Cardiac muscle cell (in vitro differentiated cells and primary cell): ENCODE measurements at regions not wholly inside any gene's neighbourhood (a gene's known extent, or its start where the extent isn't known, plus 50 kb on each side); places are given as distances from the start of the nearest gene placed in this dataset.
A peak's percentile ranks its signal among the peaks of the same experiment; 100 is the strongest.

Experiments used
- DNase-seq, 2 donors: peaks; one replicate each; pipeline versions ENCODE4 v3.0.0 to v3.0.0-alpha.2; 2010 to 2017; ENCODE audit warnings: low read depth in 1 of 2, low spot score in 1 of 2
- H3K27ac ChIP-seq: fragments of 200-600 bp; sonication (generic); 2 replicates; pipeline ENCODE4 v1.5.1; 2016
- H3K27me3 ChIP-seq: fragments of 200-600 bp; sonication (generic); 2 replicates; pipeline ENCODE4 v1.6.0; 2016; ENCODE audit warnings: control low read depth
- H3K36me3 ChIP-seq: fragments of 200-600 bp; sonication (generic); 2 replicates; pipeline ENCODE4 v1.5.1; 2016; ENCODE audit warnings: control low read depth
- H3K4me1 ChIP-seq: fragments of 200-600 bp; sonication (generic); 2 replicates; pipeline ENCODE4 v1.8.1; 2017; ENCODE audit warnings: low read depth, mild to moderate bottlenecking, mixed run types
- H3K4me3 ChIP-seq: fragments of 200-600 bp; sonication (generic); 2 replicates; pipeline ENCODE4 v1.5.1; 2016; ENCODE audit warnings: mild to moderate bottlenecking
- H3K9me3 ChIP-seq: fragments of 200-600 bp; sonication (generic); 2 replicates; pipeline ENCODE4 v1.5.1; 2017; ENCODE audit warnings: low read depth, mild to moderate bottlenecking, control low read depth
- TF ChIP-seq, protein P1 (sequence below): IDR thresholded peaks from 2 replicates; pipeline ENCODE4 v1.5.1; 2012; ENCODE audit warnings: low read depth, mild to moderate bottlenecking, low read length

DNA sequence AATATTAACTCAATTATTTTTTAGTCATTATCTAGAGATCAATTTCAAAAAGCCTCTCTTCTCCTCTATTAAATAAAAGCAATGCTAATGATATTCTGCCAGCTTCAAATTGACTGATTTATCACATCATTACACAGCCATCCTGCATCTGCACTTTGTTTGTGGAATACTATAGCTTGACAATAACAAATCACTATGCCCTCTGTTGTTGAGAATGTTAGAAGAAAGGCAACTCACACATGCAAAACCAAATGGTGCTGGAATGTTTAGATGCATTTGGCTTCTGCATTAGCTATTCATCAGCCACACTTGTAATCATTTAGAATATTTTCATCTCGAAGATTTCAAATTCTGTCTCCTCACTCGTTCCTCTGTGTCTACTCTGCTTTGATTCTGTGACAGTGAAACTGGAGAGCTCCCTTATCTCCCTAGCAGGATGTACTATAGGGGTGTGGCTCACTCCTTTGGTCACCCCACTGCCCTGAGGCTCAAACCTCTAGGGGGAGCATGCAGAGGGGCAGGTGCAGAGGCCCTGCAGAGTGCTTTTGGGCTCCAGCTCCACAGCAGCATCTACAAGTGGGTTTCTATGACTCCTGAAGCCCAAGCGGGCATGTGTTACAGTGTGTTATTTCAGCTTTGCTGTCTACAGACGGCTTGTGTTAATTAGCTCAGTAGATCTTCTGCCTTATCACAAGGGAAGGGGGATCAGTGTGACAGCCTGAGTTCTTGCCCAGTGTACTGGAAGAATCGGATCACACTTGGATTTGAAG lies 454.1 kb upstream of the BCHE start:
- no peak overlapping the region for H3K4me3 ChIP-seq
- no peak overlapping the region for H3K27ac ChIP-seq
- no peak for DNase-seq
- H3K27me3 ChIP-seq: no peaks in the 10 kb centered on the region
- TF ChIP-seq, protein P1, sequence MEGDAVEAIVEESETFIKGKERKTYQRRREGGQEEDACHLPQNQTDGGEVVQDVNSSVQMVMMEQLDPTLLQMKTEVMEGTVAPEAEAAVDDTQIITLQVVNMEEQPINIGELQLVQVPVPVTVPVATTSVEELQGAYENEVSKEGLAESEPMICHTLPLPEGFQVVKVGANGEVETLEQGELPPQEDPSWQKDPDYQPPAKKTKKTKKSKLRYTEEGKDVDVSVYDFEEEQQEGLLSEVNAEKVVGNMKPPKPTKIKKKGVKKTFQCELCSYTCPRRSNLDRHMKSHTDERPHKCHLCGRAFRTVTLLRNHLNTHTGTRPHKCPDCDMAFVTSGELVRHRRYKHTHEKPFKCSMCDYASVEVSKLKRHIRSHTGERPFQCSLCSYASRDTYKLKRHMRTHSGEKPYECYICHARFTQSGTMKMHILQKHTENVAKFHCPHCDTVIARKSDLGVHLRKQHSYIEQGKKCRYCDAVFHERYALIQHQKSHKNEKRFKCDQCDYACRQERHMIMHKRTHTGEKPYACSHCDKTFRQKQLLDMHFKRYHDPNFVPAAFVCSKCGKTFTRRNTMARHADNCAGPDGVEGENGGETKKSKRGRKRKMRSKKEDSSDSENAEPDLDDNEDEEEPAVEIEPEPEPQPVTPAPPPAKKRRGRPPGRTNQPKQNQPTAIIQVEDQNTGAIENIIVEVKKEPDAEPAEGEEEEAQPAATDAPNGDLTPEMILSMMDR: no peak
- H3K9me3 ChIP-seq: no peaks in the 10 kb centered on the region
- H3K4me1 ChIP-seq: peaks cover 12% of the 10 kb centered on the region
- H3K36me3 ChIP-seq: no peaks in the 10 kb centered on the region

DNA sequence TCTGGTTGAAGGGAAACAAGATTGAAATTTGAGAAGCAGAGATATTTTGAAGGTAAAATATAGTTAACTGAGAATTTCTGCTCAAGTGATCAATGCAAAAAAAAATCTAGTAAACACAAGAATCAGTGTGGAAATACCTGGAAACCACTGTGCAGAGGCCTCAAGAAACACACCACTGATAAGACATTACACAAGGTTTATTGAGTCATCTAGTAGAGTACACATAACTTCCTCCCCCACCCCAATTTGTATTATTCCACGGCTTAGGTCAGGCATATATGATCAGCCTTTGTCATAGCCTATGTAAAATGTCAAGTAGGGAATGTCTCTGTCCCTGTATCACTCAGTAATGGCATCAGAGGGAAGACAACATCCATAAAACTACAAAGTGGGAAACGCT lies 447.8 kb upstream of the BCHE start:
- H3K4me3 ChIP-seq: no peak overlapping the region
- peak in 1 of 2 donors; percentile 43 for DNase-seq

DNA sequence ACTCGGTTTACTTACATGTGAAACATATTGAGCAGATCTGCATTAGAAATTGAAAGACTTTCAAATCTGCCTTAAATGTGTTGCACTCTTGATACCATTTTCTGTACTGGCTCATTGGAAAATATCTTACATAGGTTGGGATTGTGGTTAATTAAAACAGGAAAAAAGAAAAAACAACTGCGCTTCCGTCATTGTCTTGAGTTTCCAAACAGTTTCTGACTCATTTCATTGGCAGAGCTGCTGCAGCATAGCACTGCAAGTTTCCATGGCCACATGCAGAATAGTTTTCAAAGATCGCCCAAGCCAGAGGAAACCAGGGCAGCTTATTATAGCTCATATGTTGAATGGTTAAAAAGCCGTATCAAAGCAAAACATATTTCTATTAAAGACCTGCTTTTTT lies 446.6 kb upstream of the BCHE start:
- H3K27me3 ChIP-seq: no peaks in the 10 kb centered on the region
- no peak overlapping the region for H3K27ac ChIP-seq
- no peaks in the 10 kb centered on the region for H3K36me3 ChIP-seq
- TF ChIP-seq, protein P1: no peak
- DNase-seq: peak in 1 of 2 donors; percentile 78
- H3K9me3 ChIP-seq: no peaks in the 10 kb centered on the region
- H3K4me3 ChIP-seq: no peak overlapping the region
- peaks cover 9% of the 10 kb centered on the region for H3K4me1 ChIP-seq

More for the DNA sequence above, 447.8 kb upstream of the BCHE start:
- H3K27me3 ChIP-seq: no peaks in the 10 kb centered on the region
- H3K27ac ChIP-seq: no peak overlapping the region
- no peaks in the 10 kb centered on the region for H3K9me3 ChIP-seq
- H3K36me3 ChIP-seq: no peaks in the 10 kb centered on the region
- peaks cover 9% of the 10 kb centered on the region for H3K4me1 ChIP-seq
- TF ChIP-seq, protein P1: no peak

DNA sequence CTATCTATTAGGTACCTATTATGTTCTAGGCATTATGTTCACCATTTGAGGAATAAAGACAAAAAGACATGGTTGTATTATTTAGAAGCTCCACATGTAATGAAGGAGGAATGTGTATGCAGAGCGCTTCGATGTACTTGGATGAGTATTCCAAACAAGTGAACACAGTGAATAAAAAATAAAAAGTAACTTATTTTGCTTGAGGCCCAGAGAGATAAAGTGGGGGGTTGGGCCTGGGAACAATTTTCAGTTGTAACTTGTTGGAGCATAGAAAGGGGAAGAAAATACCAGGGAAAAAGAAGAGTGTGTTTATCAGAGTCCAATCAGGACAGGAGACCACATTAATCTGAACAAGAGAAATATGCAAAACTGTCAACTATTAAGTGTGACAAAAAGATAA lies 445.7 kb upstream of the BCHE start:
- Histone ChIP-seq H3K9me3 (no peaks in the 10 kb centered on the region), H3K4me1 (peaks cover 9% of the 10 kb centered on the region), H3K36me3 (no peaks in the 10 kb centered on the region), H3K27ac (no peak overlapping the region), H3K4me3 (no peak overlapping the region), H3K27me3 (no peaks in the 10 kb centered on the region)
- TF ChIP-seq, protein P1: no peak
- DNase-seq: no peak

DNA sequence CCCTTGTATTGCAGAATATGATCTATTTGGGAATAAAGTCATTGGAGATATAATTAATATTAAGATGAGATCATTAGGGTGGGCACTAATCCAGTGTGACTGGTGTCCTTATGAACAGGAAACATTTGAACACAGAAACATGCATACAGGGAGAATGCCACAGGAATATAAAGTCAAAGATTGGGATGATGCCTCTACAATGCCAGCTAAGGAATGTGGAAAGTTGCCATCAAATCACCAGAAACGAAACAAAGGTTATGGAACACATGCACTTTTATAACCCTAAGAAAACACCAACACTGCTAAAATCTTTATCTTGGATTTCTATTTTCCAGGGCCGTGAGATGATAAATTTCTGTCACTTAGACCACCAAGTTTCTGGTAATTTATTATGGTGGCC lies 442.4 kb upstream of the BCHE start:
- no peak overlapping the region for H3K4me3 ChIP-seq
- no peaks in the 10 kb centered on the region for H3K9me3 ChIP-seq
- no peaks in the 10 kb centered on the region for H3K36me3 ChIP-seq
- TF ChIP-seq, protein P1: no peak
- H3K27me3 ChIP-seq: no peaks in the 10 kb centered on the region
- DNase-seq: no peak
- peaks cover 12% of the 10 kb centered on the region for H3K4me1 ChIP-seq
- H3K27ac ChIP-seq: no peak overlapping the region
